Choroid plexus epithelial cell (primary cell): ENCODE measurements at regions not wholly inside any gene's neighbourhood (a gene's known extent, or its start where the extent isn't known, plus 50 kb on each side); places are given as distances from the start of the nearest gene placed in this dataset.
"Not testable (repeated sequence)": the region's sequence is repeated elsewhere in the genome, so short reads cannot be mapped to it uniquely, and the experiment has no call there.

ENCODE experiments used
- DNase-seq: peaks from one replicate; pipeline ENCODE4 v3.0.0-alpha.2; 2010; ENCODE audit warnings: low read depth
- H3K4me3 ChIP-seq: 2 replicates; pipeline ENCODE4 v1.5.1; 2011; ENCODE audit warnings: low read depth, mild to moderate bottlenecking, control low read depth, low read length, moderate library complexity
- CTCF ChIP-seq: conservative IDR thresholded peaks from 2 replicates; pipeline ENCODE4 v1.5.1; 2011; ENCODE audit warnings: low read depth, mild to moderate bottlenecking, control low read depth, inconsistent platforms, low read length, moderate library complexity

GRCh38 chrX:47776292-47777006, 60.3 kb upstream of the ZNF81 start:
- no peak for DNase-seq
- no peak for TF ChIP-seq CTCF
- H3K4me3 ChIP-seq = no peak overlapping the region

- no peak for TF ChIP-seq CTCF
- no peak for DNase-seq
- H3K4me3 ChIP-seq = no peak overlapping the region
Measured at GRCh38 chrX:47772764-47773163, 63.9 kb upstream of the ZNF81 start.

GRCh38 chrX:47771473-47771872, 65.2 kb upstream of the ZNF81 start:
- DNase-seq = no peak
- no peak overlapping the region for H3K4me3 ChIP-seq
- no peak for TF ChIP-seq CTCF

GRCh38 chrX:47762826-47763225, 73.9 kb upstream of the ZNF81 start:
- not testable (repeated sequence) for H3K4me3 ChIP-seq, DNase-seq

GRCh38 chrX:47752685-47753084, 84.0 kb upstream of the ZNF81 start:
- TF ChIP-seq CTCF = no peak
- H3K4me3 ChIP-seq = no peak overlapping the region
- DNase-seq = no peak

GRCh38 chrX:47751670-47752069, 85.0 kb upstream of the ZNF81 start:
- H3K4me3 ChIP-seq = no peak overlapping the region
- peak; percentile 55 for TF ChIP-seq CTCF
- DNase-seq = peak; percentile 51

GRCh38 chrX:47749185-47749967, 87.3 kb upstream of the ZNF81 start:
- DNase-seq = peak; percentile 96
- TF ChIP-seq CTCF = no peak
- H3K4me3 ChIP-seq = no peak overlapping the region
